Pancreas (tissue), 10 donors: ENCODE measurements at regions not wholly inside any gene's neighbourhood (a gene's known extent, or its start where the extent isn't known, plus 50 kb on each side); places are given as distances from the start of the nearest gene placed in this dataset.

ENCODE experiments used
- ATAC-seq, 4 donors: fragments of 200-7000 bp; cut with Tn5 transposase; one replicate each; pipeline versions ENCODE4 v1.8.0 to v1.9.1; 2020; ENCODE audit warnings: mild to moderate bottlenecking in 4 of 4, moderate library complexity in 4 of 4
- DNase-seq, 6 donors: peaks; one replicate each; pipeline ENCODE4 v3.0.0-alpha.2; 2020
- FAIRE-seq: peaks from 2 replicates; lab custom pipeline; 2012; peaks lifted over from hg19 to GRCh38; lab: Jason Lieb, UNC
- H3K27ac ChIP-seq, 4 donors: fragments of 200-600 bp; sonication (generic); 1 replicate in 3 of 4; 2 replicates in 1 of 4; pipeline versions ENCODE4 v1.5.0 to v1.8.0; 2020
- H3K27me3 ChIP-seq, 4 donors: fragments of 200-600 bp; one replicate each; pipeline ENCODE4 v1.8.0; 2021
- H3K36me3 ChIP-seq, 3 donors: fragments of 200-600 bp; sonication (generic) in 1 of 3; one replicate each; pipeline versions ENCODE4 v1.5.0 to v1.8.0; 2020 to 2021
- H3K4me1 ChIP-seq, 3 donors: fragments of 200-600 bp; one replicate each; pipeline ENCODE4 v1.8.0; 2021
- H3K4me3 ChIP-seq, 4 donors: fragments of 200-600 bp; sonication (generic) in 2 of 4; one replicate each; pipeline versions ENCODE4 v1.5.0 to v1.8.0; 2020 to 2021
- H3K9me3 ChIP-seq, 4 donors: fragments of 200-600 bp; one replicate each; pipeline ENCODE4 v1.8.0; 2021
- CTCF ChIP-seq, 4 donors: fragments of 200-600 bp; sonication (generic) in 3 of 4; IDR thresholded peaks; one replicate each; pipeline versions ENCODE4 v1.5.0 to v1.8.0; 2021; ENCODE audit warnings: antibody characterized with exemption in 4 of 4
- WGBS, 2 donors: extraction: QIAGEN DNeasy Blood & Tissue Kit; methylation state at CpG; one replicate each; pipeline ENCODE4 v1.1.7; 2013; 5-methylcytosine and 5-hydroxymethylcytosine counted together
- intact Hi-C, 3 donors: fragments of 100-400 bp; cut with DNase I; formaldehyde crosslinking; loops; one replicate each; pipeline versions ENCODE4 v1.11.1 to v1.14.2; 2022
- donor health status: healthy with polysubstance abuse.
- donor health status: DM: no; HTN: no; CAD: no; lungs with moderate emphysema.
- donor health status: DM: no; HTN: no; CAD: no.
- donor health status: control.
- donor health status: control.
- donor health status: Bipolar disorder and iron deficiency.
- donor health status: DM: yes; HTN: yes; CAD: no.
- donor health status: DM: no; HTN: no; CAD: no.
- donor health status: DM: no; HTN: no; CAD: no.
- donor health status: DM: yes; HTN: yes; CAD: no.

GRCh38 chr2:236334122-236334876 lies 70.1 kb upstream of the ASB18 start:
- no peaks in the 10 kb centered on the region for H3K36me3 ChIP-seq
- H3K27me3 ChIP-seq, result no peaks in the 10 kb centered on the region
- FAIRE-seq (no peak), DNase-seq (no peak), ATAC-seq (peak in 3 of 4 donors; percentile 14 to 40 (median 15))
- intact Hi-C loops, result no loop called here
- H3K4me1 ChIP-seq, result no peaks in the 10 kb centered on the region
- no peak overlapping the region for H3K4me3 ChIP-seq
- TF ChIP-seq CTCF (IDR thresholded peaks at IDR 0.05), result no peak
- 61 to 67% methylated on average over 10 of the region's 10 CpGs for WGBS, 2 donors
- no peaks in the 10 kb centered on the region for H3K9me3 ChIP-seq
- H3K27ac ChIP-seq, result no peak overlapping the region

GRCh38 chr2:236335696-236336574 lies 71.7 kb upstream of the ASB18 start:
- H3K9me3 ChIP-seq, result no peaks in the 10 kb centered on the region
- FAIRE-seq (no peak), ATAC-seq (no peak), DNase-seq (no peak)
- H3K36me3 ChIP-seq, result no peaks in the 10 kb centered on the region
- no peak for TF ChIP-seq CTCF (IDR thresholded peaks at IDR 0.05)
- WGBS, 2 donors, result 71 to 83% methylated on average over 19 of the region's 19 CpGs
- intact Hi-C loops, result no loop called here
- H3K27me3 ChIP-seq, result no peaks in the 10 kb centered on the region
- H3K4me1 ChIP-seq, result no peaks in the 10 kb centered on the region
- H3K4me3 ChIP-seq, result no peak overlapping the region
- H3K27ac ChIP-seq, result no peak overlapping the region

- no peak for TF ChIP-seq CTCF (IDR thresholded peaks at IDR 0.05)
- intact Hi-C loops, result no loop called here
- Histone ChIP-seq H3K27me3 (no peaks in the 10 kb centered on the region), H3K36me3 (no peaks in the 10 kb centered on the region), H3K27ac (no peak overlapping the region), H3K4me1 (no peaks in the 10 kb centered on the region), H3K9me3 (no peaks in the 10 kb centered on the region), H3K4me3 (no peak overlapping the region)
- DNase-seq (no peak), FAIRE-seq (no peak), ATAC-seq (no peak)
- WGBS, 2 donors, result 77 to 85% methylated on average over 30 of the region's 30 CpGs
Measured at GRCh38 chr2:236336575-236337464, 72.6 kb upstream of the ASB18 start.

GRCh38 chr2:236337465-236338325 lies 73.5 kb upstream of the ASB18 start:
- intact Hi-C loops, result no loop called here
- no peak for FAIRE-seq
- Histone ChIP-seq H3K27ac (no peak overlapping the region), H3K9me3 (no peaks in the 10 kb centered on the region), H3K36me3 (no peaks in the 10 kb centered on the region), H3K27me3 (no peaks in the 10 kb centered on the region), H3K4me1 (no peaks in the 10 kb centered on the region), H3K4me3 (no peak overlapping the region)
- 57 to 60% methylated on average over 19 of the region's 19 CpGs for WGBS, 2 donors
- no peak for ATAC-seq
- no peak for TF ChIP-seq CTCF (IDR thresholded peaks at IDR 0.05)
- DNase-seq, result no peak
